ENCODE measurements at regions not wholly inside any gene's neighbourhood (a gene's known extent, or its start where the extent isn't known, plus 50 kb on each side); places are given as distances from the start of the nearest gene placed in this dataset.

- DNase-seq (ENCODE audit: low read depth in 2 of 3, low spot score in 2 of 3): no peak
Measured at GRCh38 chr13:40863723-40864122, 74.3 kb downstream of the SLC25A15 start.

- peak in 1 of 3 donors; percentile 32 for DNase-seq (ENCODE audit: low read depth in 2 of 3, low spot score in 2 of 3)
Measured at GRCh38 chr13:40874138-40874779, 84.8 kb downstream of the SLC25A15 start.

DNA sequence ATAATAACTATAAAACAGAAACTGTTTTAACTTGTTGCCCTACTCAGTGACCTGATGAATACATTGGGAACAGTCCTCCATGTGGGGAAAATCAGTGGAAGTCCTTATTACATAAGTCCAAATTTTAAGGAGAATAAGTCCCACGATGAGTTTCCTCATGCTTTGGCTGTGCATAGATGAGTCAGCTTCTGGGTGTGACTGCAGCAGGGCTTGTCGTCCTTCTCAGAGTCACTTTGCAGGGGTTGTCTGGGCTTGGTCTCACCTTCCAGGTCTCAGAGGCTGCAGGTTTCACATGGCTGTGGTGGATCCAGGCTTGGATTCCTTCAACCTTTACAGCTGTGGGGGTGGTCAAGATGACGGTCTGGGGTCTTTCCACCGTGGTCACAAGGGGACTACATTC is 85.6 kb downstream of the SLC25A15 start:
- DNase-seq (ENCODE audit: low read depth in 2 of 3, low spot score in 2 of 3): no peak

- DNase-seq (ENCODE audit: low read depth in 2 of 3, low spot score in 2 of 3): no peak
Measured at GRCh38 chr13:40875583-40875982, 86.2 kb downstream of the SLC25A15 start.

GRCh38 chr13:40876020-40876738 is 86.8 kb downstream of the SLC25A15 start:
- DNase-seq (ENCODE audit: low read depth in 2 of 3, low spot score in 2 of 3): no peak

GRCh38 chr13:40878321-40878720 is 88.9 kb downstream of the SLC25A15 start:
- DNase-seq (ENCODE audit: low read depth in 2 of 3, low spot score in 2 of 3): no peak

DNA sequence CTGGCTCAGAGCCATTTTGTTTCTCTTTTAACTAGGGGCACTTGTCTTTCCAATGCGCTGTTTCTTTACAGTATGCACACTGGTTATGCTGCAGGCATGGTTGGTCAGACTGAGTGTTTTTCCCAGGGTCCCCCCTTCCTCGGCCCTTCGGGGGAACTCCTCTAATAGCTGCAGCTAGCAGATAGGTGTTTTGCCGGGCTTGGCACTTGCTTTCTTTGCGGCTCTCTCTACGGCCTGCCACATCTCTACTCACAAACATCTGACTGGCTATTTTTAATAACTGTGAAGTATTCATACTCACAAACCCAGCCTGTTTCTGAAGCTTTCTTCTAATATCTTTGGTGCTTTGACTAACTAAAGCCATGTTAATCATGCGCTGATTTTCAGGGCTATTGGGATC is 89.4 kb downstream of the SLC25A15 start:
- no peak for DNase-seq (ENCODE audit: low read depth in 2 of 3, low spot score in 2 of 3)

Data from hematopoietic multipotent progenitor cell (in vitro differentiated cells).